ENCODE measurements at regions not wholly inside any gene's neighbourhood (a gene's known extent, or its start where the extent isn't known, plus 50 kb on each side); places are given as distances from the start of the nearest gene placed in this dataset.

DNA sequence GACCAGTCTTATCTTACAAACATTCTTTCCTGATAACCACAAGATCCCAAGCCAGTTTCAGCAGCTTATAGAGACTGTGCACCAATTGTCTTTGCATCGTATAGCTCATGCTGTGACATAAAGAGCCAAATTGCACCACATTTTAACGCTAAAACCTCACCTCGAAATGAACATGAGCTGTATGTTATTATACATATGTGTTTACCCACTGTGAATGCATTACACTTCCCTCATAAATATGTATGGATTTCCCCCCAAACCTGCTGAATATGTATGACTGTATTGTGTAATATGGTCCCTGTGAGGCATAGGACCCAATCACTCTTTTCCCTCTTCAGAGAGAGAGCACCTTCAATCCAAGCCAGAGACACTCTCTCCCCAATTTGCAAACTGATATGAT, 692.4 kb downstream of the NLGN4X start:
- TF ChIP-seq, protein P1, sequence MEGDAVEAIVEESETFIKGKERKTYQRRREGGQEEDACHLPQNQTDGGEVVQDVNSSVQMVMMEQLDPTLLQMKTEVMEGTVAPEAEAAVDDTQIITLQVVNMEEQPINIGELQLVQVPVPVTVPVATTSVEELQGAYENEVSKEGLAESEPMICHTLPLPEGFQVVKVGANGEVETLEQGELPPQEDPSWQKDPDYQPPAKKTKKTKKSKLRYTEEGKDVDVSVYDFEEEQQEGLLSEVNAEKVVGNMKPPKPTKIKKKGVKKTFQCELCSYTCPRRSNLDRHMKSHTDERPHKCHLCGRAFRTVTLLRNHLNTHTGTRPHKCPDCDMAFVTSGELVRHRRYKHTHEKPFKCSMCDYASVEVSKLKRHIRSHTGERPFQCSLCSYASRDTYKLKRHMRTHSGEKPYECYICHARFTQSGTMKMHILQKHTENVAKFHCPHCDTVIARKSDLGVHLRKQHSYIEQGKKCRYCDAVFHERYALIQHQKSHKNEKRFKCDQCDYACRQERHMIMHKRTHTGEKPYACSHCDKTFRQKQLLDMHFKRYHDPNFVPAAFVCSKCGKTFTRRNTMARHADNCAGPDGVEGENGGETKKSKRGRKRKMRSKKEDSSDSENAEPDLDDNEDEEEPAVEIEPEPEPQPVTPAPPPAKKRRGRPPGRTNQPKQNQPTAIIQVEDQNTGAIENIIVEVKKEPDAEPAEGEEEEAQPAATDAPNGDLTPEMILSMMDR (IDR thresholded peaks at IDR 0.05): no peak
- TF ChIP-seq POLR2A (IDR thresholded peaks at IDR 0.05): no peak
